Amniotic epithelial cell (primary cell): ENCODE measurements at regions not wholly inside any gene's neighbourhood (a gene's known extent, or its start where the extent isn't known, plus 50 kb on each side); places are given as distances from the start of the nearest gene placed in this dataset.
"Not testable (repeated sequence)": the region's sequence is repeated elsewhere in the genome, so short reads cannot be mapped to it uniquely, and the experiment has no call there.

Source experiments
- DNase-seq: peaks from one replicate; pipeline ENCODE4 v3.0.0-alpha.2; 2010; ENCODE audit warnings: low read depth

DNA sequence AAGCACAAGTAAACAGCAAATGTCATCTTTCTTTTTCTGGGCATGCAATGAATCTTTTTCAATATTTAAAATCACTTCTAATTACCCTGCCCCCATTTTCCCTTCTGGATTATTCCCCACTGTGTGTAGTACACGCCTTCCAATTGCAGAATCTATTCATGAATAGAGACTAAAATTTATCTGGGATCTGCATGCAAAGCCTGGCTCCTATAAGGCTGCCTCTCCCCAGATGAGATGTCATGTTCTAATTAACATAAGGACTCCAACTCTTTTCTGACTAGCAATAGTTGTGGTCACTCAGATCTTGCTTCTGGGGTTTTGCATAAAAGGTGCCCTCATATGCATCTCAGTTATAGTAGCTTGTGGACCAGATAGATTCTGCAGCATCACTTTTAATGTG, 473.5 kb downstream of the BTG1 start:
- no peak for DNase-seq

DNA sequence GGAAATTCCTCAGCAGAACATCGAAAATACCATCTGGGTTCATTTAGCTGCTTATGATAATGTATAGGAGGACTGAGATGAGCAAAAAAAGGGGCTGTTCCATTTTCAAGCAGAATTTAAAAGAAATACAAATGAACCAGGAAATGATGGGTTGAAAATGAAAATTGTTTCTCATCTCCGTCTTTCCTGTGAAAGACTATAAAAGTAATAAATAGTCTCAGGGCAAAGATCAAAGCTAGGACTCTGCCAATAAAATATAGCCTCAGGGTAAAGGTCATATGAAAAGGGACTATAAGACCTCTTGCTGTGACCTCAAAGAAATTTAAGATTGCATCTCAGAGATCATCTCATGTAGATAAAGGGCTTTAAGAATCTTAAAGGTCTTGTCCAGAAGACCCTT, 478.0 kb downstream of the BTG1 start:
- DNase-seq, result no peak

DNA sequence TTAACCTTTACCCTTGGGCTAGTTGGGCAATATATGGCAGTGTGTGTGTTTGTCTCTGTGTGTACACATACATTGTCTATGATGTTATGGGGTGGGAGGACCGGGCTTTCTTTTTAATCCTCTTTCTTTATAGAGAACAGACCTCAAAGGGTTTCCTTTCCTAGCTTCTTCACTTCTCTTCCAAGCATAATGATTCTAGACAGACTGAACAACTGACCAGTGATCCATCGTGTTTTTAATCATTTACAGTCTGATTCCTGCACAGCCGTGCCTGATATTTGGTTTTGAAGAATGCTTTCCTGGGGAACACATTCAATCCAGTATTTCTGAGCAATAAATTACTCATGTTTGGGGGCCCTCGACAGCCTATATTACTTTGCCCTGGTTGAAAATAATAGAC, 481.1 kb upstream of the DCN start:
- DNase-seq, result no peak

DNA sequence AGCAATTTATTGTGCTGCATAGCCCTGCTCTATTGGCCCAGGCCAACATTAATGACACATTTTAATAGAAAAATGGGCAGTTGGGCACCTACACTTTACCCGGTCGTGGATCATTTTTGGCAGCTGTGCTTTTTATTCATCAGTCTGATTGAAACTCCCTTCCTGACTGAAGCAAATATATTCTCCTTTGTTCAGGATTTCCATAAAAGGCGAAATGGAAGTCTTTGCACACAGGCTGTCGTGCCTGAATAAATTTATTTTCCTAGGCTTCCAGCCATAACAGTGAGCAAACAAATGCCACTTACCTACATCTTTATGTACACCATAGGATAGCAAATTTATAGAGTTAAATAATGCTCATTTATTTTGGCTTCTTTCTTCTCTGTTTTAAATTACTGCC, 480.7 kb upstream of the DCN start:
- DNase-seq, result no peak

DNA sequence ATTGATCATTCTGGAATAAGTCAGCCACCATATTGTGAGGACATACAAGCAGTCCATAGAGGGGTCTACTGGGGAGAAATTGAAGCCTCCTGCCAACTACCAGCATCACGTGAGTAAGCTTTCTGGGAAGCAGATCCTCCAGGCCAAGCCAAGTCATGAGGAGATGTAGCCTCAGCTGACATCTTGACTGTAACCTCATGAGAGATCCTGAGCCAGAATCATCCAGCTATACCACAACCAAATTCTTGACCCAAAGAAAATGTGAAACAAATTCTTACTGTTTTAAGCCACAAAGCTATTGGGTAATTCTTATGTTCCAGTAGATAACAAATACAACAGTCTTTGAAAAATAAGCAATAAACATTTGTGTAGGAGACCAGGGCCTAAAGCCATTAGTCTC, 479.4 kb upstream of the DCN start:
- DNase-seq, result peak; percentile 80

DNA sequence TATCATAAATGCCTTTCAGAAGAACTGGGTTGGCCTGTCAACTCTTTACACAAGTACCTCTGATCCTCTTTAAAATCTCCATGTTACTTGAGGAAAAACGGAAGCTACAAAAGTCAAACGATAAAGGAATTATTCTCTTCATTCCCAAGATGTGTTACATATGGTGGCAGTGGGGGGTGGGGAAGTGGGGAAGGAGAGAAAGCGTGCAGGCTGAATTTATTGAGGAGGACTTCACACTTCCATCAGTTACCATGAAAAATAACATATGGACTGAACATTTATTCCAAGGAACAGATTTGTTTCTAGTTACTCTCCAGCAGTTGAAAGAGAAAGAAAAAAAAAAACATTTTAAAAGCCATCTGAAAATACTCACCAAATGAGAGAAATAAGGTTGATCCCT, 474.4 kb upstream of the DCN start:
- no peak for DNase-seq

DNA sequence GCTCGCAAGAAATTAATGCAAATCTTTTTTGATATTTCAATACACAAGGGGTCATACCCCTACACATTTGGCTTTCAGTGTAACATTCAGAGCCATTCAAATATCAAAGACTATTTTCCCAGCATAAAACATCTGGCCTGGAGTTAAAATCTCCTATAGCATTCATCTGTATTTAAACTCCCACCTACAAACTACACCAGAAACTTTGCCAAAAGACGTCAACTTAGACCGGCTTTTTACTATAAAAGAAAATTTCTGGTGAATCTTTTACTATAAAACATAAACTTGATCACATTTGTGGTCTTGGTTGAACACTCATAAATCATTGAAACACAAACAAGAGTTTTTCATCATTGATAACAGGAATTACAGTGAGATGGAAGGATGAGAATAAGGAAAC, 473.3 kb upstream of the DCN start:
- DNase-seq, result no peak

DNA sequence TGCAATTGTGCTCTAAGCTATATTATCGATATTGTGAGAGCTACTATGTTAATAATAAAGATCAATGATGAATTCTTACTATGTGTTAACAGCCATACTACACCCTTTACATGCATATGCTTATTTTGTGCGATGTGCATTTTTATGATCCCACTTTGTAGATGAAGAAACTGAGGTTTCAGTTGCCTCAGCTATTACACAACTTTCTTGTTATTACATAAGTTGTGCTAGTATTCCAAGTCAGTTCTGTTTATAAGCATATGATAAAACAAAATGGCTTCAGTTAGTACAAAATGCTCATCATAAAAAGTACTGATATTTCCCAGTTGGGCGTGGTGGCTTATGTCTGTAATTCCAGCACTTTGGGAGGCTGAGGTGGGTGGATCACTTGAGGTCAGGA, 471.5 kb upstream of the DCN start:
- no peak for DNase-seq

DNA sequence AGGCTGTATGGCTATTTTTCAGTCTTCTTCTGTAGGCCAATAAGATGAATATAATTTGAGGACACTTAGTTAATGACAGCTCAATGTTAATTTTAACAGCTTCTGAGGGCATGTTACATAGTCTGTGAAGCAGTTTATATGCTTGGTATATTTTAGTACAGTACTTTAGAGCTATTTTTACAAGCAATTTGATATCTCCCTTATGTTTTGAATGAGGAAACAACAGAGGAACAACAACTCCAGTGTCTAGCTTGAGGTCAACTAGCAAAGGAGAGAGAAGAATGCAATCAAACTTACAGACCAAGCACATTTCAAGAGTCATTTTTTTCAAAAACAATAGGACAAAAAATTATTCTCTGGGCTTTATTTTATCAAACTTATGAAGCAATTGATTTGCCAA, 469.1 kb upstream of the DCN start:
- DNase-seq, result no peak

DNA sequence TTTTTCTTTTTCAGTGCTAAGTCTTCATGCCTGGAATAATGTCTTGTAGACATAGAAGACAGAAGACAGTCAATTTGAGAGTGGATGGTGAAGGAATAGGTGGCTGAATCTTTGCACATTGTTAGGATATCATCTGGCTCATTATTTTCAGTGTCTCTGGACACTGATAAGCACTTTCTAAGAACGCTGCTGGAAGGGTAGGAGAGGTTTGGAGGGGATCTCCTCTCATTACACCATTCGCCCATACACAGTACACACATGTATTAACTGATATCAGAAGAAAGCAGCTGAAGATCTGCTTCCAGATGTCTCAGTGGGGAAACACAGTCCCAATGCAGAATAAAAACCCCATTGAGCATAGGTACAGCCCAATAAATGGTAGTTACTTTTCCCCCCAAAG, 461.1 kb upstream of the DCN start:
- DNase-seq, result no peak

DNA sequence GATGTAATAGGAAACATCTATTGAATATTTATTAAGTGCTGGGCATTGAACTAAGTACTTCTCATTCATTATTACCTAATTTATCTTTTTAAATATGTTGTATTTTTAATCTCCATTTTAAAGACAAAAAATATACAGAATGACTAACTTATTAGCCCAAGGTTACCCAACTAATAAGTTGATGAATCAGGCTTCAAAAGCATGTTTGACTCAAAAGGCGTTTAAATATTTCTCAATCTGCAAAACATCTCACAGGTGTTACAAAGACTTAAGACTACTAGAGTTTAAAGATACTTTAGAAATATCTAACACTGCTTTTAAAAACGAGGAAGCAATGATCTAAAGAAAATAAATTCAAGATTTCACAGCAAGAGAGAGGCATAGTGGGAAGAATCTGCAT, 457.4 kb upstream of the DCN start:
- DNase-seq, result peak; percentile 13

DNA sequence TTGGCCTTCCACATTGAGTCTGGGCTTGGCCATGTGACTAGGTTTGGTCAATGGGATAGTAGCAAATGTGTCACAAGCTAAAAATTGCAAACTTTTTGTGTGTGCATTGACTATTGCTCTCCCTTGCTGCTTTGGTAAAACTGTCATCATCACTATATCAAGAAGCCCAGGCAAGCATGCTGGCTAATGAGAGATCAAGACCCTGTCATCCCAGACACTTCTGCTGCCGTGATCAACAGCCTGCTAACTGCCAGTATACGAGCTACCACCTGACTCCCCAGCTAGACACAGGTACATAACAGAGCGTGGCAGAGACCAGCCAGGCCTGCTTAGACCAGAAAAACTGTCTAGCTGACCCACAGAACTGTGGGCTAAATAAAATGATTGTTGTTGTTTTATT, 456.7 kb upstream of the DCN start:
- no peak for DNase-seq

DNA sequence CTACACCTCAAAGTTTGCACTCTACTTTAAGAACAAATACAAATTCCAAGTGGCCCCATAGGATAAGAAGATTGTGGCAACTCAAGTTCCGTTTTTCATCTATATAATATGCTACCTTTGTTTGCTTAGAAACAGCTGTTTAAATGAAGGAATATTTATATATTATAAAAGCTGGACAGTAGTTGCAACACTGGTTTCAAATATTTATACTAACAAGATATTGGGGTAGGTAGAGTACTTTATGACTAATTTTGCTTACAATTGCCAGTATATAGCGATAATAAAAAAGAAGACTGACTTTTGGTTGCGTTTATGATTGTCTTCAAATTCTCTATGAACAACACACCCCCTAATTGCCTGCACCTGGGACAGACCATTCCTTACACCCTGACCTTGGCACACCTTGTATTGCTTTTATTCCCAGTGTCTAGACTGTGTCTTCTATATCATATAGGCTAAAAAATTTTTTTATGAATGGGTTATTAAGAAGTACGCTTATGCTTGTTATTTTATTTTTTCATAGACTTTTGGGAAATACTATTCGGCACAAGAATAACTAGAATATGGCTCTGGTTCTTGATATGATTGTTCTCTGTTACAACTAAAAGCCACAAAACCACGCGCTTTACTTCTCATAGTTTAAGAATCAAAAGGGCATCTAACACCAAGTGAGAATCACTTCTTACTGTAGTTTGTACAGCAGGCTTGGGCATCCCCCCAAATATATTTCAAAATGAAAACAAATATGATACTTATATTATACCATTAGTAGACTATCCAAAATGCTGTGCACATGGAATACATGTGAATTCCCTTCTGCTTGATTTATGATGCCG, 455.4 kb upstream of the DCN start:
- DNase-seq, result no peak

DNA sequence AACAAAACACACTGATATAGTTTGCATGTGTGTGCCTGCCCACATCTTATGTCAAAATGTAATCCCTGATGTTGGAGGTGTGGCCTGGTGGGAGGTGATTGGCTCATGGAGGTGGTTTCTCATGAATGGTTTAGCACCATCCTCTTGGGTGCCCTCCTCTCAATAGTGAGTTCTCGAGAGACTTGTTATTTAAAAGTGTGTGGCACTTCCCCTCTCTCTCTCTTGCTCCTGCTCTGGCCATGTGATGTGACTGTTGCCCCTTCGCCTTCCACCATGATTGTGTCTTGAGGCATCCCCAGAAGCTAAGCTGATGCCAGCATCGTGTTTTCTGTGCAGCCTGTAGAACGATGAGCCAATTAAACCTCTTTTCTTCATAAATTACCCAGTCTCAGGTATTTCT, 454.1 kb upstream of the DCN start:
- DNase-seq, result no peak

DNA sequence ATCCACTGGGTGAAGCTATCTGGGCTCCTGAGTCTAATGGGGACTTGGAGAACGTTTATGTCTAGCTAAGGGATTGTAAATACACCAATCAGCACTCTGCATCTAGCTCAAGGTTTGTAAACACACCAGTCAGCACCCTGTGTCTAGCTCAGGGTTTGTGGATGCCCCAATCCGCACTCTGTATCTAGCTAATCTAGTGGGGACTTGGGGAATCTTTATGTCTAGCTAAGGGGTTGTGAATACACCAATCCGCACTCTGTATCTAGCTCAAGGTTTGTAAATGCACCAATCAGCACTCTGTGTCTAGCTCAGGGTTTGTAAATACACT, 451.7 kb upstream of the DCN start:
- DNase-seq, result not testable (repeated sequence)

DNA sequence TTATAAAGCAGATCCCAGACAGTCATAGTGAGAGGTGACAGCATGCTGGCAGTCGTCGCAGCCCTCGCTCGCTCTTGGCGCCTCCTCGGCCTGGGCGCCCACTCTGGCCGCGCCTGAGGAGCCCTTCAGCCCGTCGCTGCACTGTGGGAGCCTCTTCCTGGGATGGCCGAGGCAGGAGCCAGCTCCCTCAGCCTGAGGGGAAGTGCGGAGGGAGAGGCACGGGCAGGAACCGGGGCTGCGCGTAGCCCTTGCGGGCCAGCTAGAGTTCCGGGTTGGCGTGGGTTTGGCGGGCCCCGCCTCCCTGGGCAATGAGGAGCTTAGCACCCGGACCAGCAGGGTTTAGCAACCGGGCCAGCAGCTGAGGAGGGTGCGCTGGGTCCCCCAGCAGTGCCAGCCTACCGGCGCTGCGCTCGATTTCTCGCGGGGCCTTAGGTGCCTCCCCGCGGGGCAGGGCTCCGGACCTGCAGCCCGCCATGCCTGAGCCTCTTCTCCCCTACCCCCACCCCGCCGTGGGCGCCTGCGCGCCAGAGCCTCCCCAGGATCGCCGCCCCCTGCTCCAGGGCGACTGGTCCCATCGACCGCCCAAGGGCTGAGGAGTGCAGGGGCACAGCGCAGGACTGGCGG, 451.2 kb upstream of the DCN start:
- DNase-seq, result no peak

DNA sequence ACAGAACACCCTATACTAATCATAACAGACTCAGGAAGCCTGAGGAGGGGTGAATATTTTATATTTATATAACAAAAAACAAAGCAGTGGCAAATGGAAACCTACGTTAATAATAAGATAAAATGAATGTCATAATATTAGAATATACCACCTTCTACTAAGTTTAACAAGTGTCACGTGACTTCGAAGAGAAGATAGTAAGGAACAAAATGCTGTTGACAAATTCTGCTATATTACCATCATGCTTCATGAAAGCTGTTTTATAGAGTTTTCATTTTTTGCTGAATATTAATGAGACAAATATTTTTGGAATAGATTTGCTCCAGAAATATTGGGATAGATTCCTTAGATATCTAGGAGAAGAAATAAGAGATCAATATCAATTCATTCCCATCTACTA, 450.6 kb upstream of the DCN start:
- no peak for DNase-seq

DNA sequence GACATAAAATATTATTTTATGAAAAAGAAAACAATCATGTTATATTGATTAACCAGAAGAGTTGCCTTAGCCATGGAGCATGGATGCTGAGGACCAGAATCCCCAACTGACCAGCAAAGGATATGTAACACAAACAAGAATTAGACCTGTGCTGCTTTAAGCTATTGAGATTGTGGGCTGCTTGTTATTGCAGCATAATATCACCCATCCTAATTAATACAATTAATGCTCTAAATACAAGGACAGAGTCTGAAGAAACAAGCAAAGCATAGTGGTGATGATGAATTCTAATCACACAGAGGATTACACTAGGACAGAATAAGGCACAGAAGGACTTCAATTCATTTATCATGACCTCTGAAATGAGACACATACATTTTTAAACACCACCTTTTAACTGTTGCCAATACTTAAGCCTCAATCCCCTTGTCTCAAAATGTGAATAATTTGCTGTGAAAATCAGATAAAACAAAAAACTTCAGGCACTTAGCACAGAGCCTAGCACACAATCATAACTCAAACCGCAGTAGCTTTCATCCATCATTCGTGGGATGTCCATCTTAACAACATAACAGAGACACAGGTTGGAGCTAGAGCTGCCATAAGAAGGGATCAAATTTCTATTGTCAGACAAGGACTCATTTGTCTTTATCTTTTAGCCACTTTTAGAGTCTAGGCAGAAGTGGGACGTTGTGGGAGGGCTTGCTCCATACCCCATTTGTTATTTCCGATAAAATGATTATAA, 449.6 kb upstream of the DCN start:
- no peak for DNase-seq

DNA sequence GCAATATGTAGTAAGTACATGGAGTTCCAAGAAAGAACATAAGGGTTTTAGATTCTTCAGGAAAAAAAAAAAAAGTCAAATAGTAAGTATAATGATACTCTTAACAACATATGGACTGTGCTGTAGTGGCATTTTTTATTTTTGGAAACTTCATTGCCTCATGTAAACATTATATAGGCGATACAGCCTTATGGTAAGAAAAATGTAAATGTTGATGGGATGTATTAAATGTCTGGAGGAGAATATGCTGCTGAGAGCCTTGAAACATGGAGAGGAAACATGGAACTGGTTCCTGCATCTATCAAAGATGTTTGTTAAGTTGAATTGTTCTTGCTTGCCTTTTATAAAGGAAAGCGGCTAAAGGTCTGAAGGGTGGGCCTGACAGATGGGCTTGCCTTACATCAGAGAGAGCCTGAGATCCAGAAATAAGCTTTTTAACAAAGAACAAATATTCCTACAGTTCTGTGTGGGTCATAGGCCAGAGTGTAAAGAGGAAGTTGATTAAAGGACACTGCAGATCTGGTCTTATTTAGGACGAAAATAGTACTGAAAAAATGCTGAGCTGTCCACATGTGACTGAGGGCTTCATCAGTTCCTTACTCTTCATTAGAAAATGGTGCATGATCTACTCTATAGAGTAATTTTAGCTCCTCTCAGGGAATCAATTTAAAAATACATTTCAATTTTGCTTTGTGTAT, 448.1 kb upstream of the DCN start:
- no peak for DNase-seq

DNA sequence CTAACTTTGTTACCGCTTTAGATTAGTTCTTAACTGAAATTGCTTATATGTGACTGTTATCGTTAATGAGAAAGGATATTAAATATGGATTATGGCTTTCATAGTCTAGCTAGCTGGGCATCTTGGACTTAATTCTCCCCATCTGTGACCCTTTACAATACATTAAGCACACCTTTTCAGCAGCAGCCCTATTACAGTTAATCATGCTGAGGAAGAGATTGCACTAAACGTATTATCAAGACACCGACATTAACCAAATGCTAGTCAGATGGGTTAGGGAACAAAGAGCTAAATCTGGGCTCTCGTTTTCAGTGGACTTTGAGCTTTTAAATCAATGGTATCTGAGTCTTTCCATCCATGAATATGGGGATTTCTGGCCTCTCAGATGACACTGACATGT, 447.5 kb upstream of the DCN start:
- no peak for DNase-seq

DNA sequence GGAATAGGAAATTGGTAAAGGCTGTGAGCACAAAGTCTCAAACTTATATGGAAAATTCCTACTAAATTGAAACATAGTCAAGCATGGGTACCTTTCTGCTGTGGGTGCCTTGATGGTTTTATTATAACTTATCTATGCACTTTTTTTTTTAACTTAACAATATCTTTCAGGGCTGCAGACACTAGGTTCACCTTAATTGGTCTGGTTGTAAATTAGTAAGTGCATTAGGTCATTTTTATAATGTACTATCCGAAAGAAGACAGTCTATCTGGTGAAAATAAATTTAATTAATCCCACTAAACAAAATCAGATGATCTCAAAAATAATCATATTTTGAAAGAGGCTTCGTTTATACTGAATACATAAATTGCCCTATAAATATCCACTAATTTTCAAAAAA, 446.8 kb upstream of the DCN start:
- DNase-seq, result no peak

DNA sequence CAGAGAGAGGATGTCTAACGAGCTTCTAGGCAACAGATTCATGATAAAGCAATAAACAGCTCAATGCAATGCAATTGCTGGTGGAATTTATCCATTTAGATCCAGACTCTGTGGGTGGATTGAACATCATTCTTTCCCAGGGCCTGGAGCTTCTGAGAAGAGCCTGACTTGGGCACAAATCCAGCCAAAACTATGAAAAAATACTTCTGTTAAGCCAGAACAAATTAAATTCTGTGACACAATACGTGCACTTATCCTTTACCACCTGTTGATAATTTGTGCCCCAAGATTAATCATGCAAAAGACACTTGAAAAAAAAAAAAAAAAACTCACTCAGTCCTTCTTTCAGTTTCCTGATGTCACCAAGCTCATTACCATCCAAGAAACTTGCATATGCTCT, 446.0 kb upstream of the DCN start:
- no peak for DNase-seq

DNA sequence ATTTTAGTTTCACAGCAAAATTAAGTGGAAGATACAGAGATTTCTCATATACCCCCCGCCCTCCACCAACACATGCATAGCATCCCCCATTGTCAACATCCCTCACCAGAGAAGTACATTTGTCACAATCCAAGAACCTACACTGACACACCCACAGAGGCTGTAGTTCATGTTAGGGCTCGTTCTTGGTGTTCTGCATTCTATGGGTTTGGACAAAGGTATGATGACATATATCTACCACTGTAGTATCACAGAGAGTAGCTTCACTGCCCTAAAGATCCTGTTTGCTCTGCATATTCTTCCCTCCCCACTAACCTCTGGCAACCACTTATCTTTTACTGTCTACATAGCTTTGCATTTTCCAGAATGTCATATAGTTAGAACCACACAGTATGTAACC, 444.6 kb upstream of the DCN start:
- DNase-seq, result no peak
